ENCODE measurements at regions not wholly inside any gene's neighbourhood (a gene's known extent, or its start where the extent isn't known, plus 50 kb on each side); places are given as distances from the start of the nearest gene placed in this dataset.
"Not testable (repeated sequence)": the region's sequence is repeated elsewhere in the genome, so short reads cannot be mapped to it uniquely, and the experiment has no call there.

GRCh38 chr7:24449416-24449815 lies 123.8 kb upstream of the PALS2 start:
- TF ChIP-seq POLR2A, CTCF (IDR thresholded peaks at IDR 0.05): not testable (repeated sequence)
